ENCODE measurements at regions not wholly inside any gene's neighbourhood (a gene's known extent, or its start where the extent isn't known, plus 50 kb on each side); places are given as distances from the start of the nearest gene placed in this dataset.

DNA sequence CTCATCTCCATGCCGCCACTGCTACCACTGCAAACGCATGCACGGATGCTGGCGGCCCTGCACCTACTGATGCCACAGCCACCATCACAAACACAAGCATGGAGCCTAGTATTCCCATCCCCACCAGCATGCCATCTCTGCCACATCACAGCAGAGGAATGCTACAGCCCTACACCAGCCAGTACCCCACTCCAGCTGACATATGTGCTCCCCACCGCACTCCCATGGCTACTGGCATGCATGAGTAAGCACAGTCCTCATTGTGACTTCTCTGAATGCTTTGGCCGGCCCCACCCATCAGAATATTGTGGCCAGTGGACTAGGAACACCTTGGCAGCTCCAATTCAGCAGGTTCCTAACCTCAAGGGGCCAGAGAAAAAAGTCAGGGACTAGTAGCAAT, 705.5 kb downstream of the POM121L12 start:
- DNase-seq (no peak), ATAC-seq (no peak)
- Histone ChIP-seq H3K4me3 (no peak overlapping the region), H3K4me1 (no peaks in the 10 kb centered on the region), H3K36me3 (replicated peaks in 1 of 2; ENCODE audit: insufficient read depth in 1 of 2, low read depth in 2 of 2) (no peaks in the 10 kb centered on the region), H3K9me3 (no peaks in the 10 kb centered on the region), H3K27ac (no peak overlapping the region), H3K27me3 (no peaks in the 10 kb centered on the region)
- intact Hi-C loops (cut with DNase I) = no loop called here
- whole genome bisulfite sequencing, 2 donors = 70 to 88% methylated on average over 5 to 6 of the region's 6 CpGs
- TF ChIP-seq POLR2A (IDR thresholded peaks at IDR 0.05) = no peak
- TF ChIP-seq, protein P1, sequence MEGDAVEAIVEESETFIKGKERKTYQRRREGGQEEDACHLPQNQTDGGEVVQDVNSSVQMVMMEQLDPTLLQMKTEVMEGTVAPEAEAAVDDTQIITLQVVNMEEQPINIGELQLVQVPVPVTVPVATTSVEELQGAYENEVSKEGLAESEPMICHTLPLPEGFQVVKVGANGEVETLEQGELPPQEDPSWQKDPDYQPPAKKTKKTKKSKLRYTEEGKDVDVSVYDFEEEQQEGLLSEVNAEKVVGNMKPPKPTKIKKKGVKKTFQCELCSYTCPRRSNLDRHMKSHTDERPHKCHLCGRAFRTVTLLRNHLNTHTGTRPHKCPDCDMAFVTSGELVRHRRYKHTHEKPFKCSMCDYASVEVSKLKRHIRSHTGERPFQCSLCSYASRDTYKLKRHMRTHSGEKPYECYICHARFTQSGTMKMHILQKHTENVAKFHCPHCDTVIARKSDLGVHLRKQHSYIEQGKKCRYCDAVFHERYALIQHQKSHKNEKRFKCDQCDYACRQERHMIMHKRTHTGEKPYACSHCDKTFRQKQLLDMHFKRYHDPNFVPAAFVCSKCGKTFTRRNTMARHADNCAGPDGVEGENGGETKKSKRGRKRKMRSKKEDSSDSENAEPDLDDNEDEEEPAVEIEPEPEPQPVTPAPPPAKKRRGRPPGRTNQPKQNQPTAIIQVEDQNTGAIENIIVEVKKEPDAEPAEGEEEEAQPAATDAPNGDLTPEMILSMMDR (IDR thresholded peaks at IDR 0.05) = no peak

DNA sequence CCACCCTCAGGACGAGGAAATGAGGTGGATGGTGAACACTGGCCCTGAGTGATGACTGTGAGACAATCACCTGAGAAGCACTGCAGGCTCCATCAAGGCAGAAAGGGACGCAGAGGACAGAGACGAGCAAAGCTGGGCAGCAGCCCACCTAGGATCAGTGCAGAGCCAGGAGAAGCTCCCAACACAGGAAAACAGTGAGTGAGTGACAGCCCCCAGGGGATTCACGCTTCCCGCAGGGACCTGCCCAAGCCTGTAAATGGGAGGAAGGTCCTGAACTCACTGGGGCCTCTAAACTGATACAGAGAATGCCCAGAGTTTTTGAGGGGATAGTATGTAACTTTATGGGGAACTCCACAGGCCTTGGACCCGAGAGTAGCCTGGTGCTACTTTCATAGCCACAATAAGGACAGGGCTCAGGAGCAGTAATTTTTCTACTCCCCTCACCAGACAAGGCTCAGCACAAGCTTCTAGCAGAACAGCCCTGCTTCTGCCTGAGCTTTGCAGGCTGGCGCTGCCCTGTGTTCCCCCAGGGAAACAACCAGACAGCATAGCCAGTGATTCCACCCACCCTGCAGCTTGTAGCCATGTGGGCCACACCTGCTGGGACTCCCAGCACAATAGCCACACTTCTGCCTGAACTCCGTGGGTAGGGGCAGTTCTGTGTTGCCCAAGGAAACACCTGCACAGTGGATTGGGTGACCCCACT, 708.4 kb downstream of the POM121L12 start:
- Histone ChIP-seq H3K36me3 (replicated peaks in 1 of 2; ENCODE audit: insufficient read depth in 1 of 2, low read depth in 2 of 2) (no peaks in the 10 kb centered on the region), H3K4me1 (no peaks in the 10 kb centered on the region), H3K27ac (no peak overlapping the region), H3K4me3 (no peak overlapping the region), H3K27me3 (no peaks in the 10 kb centered on the region), H3K9me3 (no peaks in the 10 kb centered on the region)
- whole genome bisulfite sequencing, 2 donors = 38 to 55% methylated on average over 6 to 8 of the region's 8 CpGs
- no peak for DNase-seq
- ATAC-seq = no peak
- intact Hi-C loops (cut with DNase I) = no loop called here
- TF ChIP-seq, protein P1 (IDR thresholded peaks at IDR 0.05) = no peak
- TF ChIP-seq POLR2A (IDR thresholded peaks at IDR 0.05) = no peak

DNA sequence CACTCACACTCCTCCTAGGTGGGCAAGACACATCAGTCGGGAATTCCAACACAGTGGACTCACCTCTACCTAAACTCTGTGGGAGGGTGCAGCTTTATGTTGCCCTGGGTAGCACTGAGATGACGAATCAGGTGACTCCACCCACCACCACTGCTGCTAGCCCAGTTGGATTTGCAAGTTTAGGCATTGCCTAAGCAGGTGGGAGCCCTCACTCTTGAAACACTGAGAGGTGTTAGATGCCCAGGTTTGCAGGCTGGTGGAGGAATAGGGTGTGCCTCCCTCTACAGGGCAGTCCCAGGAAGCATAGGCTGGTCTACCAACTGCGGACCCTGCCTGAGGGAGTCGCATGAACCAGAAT, 708.9 kb downstream of the POM121L12 start:
- Histone ChIP-seq H3K9me3 (no peaks in the 10 kb centered on the region), H3K4me1 (no peaks in the 10 kb centered on the region), H3K27me3 (no peaks in the 10 kb centered on the region), H3K4me3 (no peak overlapping the region), H3K27ac (no peak overlapping the region), H3K36me3 (replicated peaks in 1 of 2; ENCODE audit: insufficient read depth in 1 of 2, low read depth in 2 of 2) (no peaks in the 10 kb centered on the region)
- 49 to 64% methylated on average over 3 to 4 of the region's 4 CpGs for WGBS, 2 donors
- DNase-seq (no peak), ATAC-seq (no peak)
- intact Hi-C loops (cut with DNase I) = no loop called here
- TF ChIP-seq POLR2A (IDR thresholded peaks at IDR 0.05) = no peak
- TF ChIP-seq, protein P1 (IDR thresholded peaks at IDR 0.05) = no peak

DNA sequence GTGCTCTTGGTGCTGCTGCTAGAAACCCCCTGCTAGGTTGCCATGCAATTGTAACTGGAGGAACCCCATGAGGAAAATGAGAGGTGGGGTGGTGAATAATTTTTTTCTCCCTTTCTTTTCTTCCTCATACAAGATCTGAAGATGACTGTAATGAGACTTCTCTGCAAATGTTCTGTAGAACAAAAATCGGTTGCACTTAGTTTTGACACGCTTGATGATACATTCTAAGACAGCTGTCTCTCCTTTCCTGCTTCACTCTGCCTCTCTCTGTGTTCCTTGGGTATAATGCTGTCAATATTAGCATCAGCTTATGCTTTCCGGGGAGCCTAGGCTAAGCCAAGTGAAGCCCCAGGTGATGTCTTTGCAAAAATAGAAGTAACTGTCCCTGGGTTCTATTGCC, 721.5 kb downstream of the POM121L12 start:
- DNase-seq (no peak), ATAC-seq (no peak)
- intact Hi-C loops (cut with DNase I) = no loop called here
- Histone ChIP-seq H3K4me1 (no peaks in the 10 kb centered on the region), H3K27ac (no peak overlapping the region), H3K27me3 (no peaks in the 10 kb centered on the region), H3K9me3 (no peaks in the 10 kb centered on the region), H3K4me3 (no peak overlapping the region), H3K36me3 (replicated peaks in 1 of 2; ENCODE audit: insufficient read depth in 1 of 2, low read depth in 2 of 2) (no peaks in the 10 kb centered on the region)
- TF ChIP-seq, protein P1 (IDR thresholded peaks at IDR 0.05) = no peak
- no peak for TF ChIP-seq POLR2A (IDR thresholded peaks at IDR 0.05)
- WGBS, 2 donors = 52 to 60% methylated on average over 3 of the region's 3 CpGs

DNA sequence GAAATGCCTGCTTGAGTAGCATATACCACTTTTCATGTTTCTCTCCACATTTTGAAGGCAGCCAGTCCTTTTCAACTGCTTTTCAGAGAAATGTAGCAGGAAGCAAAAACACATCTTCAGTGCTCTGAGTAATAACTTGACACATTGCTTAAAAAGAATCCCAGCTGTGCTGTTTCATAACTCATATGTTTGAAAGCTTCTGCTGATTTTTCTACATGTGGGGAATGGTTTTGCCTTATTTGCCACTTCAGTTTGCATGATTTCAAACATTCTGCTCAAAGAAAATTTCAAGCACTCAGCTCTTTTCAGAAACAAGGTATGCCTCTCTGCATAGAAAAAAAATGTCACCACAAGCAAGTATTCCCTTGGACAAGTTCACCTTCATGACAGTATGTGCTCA, 732.8 kb downstream of the POM121L12 start:
- Histone ChIP-seq H3K9me3 (no peaks in the 10 kb centered on the region), H3K4me1 (no peaks in the 10 kb centered on the region), H3K36me3 (replicated peaks in 1 of 2; ENCODE audit: insufficient read depth in 1 of 2, low read depth in 2 of 2) (no peaks in the 10 kb centered on the region), H3K27ac (no peak overlapping the region), H3K4me3 (no peak overlapping the region), H3K27me3 (no peaks in the 10 kb centered on the region)
- intact Hi-C loops (cut with DNase I) = no loop called here
- no peak for ATAC-seq
- DNase-seq = no peak
- TF ChIP-seq, protein P1 (IDR thresholded peaks at IDR 0.05) = no peak
- no peak for TF ChIP-seq POLR2A (IDR thresholded peaks at IDR 0.05)

Data from body of pancreas (tissue), 4 donors.